Upper lobe of left lung (tissue), 6 donors: ENCODE measurements at regions not wholly inside any gene's neighbourhood (a gene's known extent, or its start where the extent isn't known, plus 50 kb on each side); places are given as distances from the start of the nearest gene placed in this dataset.

ENCODE experiments used
- ATAC-seq, 2 donors: fragments of 200-7000 bp; cut with Tn5 transposase; one replicate each; pipeline ENCODE4 v1.9.1; 2022; ENCODE audit warnings: mild to moderate bottlenecking in 2 of 2, moderate library complexity in 2 of 2; ENCODE audit not compliant: low FRiP score in 2 of 2
- DNase-seq, 2 donors: peaks; one replicate each; pipeline ENCODE4 v3.0.0-alpha.2; 2019 to 2020
- H3K27ac ChIP-seq, 4 donors: fragments of 200-600 bp; sonication (generic); one replicate each; pipeline ENCODE4 v1.5.1; 2016 to 2019
- H3K27me3 ChIP-seq, 4 donors: fragments of 200-600 bp; sonication (generic); one replicate each; pipeline ENCODE4 v1.5.1; 2017 to 2019
- H3K36me3 ChIP-seq, 4 donors: fragments of 200-600 bp; sonication (generic); one replicate each; pipeline ENCODE4 v1.5.1; 2016 to 2019
- H3K4me1 ChIP-seq, 4 donors: fragments of 200-600 bp; sonication (generic); one replicate each; pipeline ENCODE4 v1.5.1; 2018 to 2019
- H3K4me3 ChIP-seq, 4 donors: fragments of 200-600 bp; sonication (generic); one replicate each; pipeline ENCODE4 v1.5.1; 2017 to 2019; ENCODE audit warnings: mild to moderate bottlenecking in 2 of 4, moderate library complexity in 1 of 4
- H3K9me3 ChIP-seq, 4 donors: fragments of 200-600 bp; sonication (generic); one replicate each; pipeline ENCODE4 v1.5.1; 2018 to 2019
- EP300 ChIP-seq, 4 donors: sonication (generic); formaldehyde crosslinking; IDR thresholded peaks; one replicate each; pipeline ENCODE4 v1.5.1; 2017; ENCODE audit warnings: antibody characterized with exemption in 4 of 4, control low read depth in 2 of 4
- POLR2A ChIP-seq, 4 donors: fragments of 450-650 bp; IDR thresholded peaks; one replicate each; pipeline ENCODE4 v1.5.1; 2016 to 2017; ENCODE audit warnings: antibody characterized with exemption in 4 of 4, mild to moderate bottlenecking in 2 of 4
- POLR2AphosphoS5 ChIP-seq, 2 donors: sonication (generic); formaldehyde crosslinking; IDR thresholded peaks; one replicate each; pipeline ENCODE4 v1.5.1; 2017; ENCODE audit warnings: antibody characterized with exemption in 2 of 2
- WGBS, 2 donors: methylation state at CpG; one replicate each; pipeline ENCODE4 v1.1.5; 2017 to 2018; 5-methylcytosine and 5-hydroxymethylcytosine counted together
- TF ChIP-seq, protein P1 (sequence below), 6 experiments: fragments of 450-650 bp in 4 of 6; fragments of 200-600 bp in 2 of 6; sonication (generic) in 2 of 6; IDR thresholded peaks; one replicate each; pipeline ENCODE4 v1.5.1; 2016 to 2019; ENCODE audit warnings: antibody characterized with exemption in 6 of 6
- donor health status: DM: no; HTN: no; CAD: no; lungs with moderate emphysema.
- donor health status: DM: no; HTN: yes; CAD: no; lungs with severe emphysema.

DNA sequence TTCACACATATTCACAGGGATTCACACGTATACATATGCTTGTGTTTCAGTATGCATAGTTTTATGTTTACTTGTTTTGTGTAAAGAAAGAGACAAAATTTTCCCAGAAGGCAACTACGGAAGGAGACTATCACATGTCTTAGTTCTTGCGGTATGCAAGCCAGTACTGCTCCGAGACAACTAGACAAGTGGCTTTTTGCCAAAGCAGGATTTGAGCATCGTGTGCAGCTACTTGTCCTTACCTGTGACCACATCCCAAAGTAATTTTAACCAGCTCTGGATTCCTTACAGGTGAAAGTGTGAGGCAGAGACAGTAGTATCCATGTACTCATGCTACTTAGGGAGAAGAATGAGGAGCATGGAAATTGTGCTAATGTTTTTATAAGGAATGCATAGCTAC is 591.4 kb upstream of the NR2F2 start:
- ATAC-seq (no peak), DNase-seq (no peak)
- H3K36me3 ChIP-seq, result no peaks in the 10 kb centered on the region
- peaks cover 0 to 7% (median 0%) of the 10 kb centered on the region in 4 donors for H3K4me1 ChIP-seq
- H3K27ac ChIP-seq, result no peak overlapping the region
- WGBS, 2 donors, result 77% methylated on average over 5 of the region's 5 CpGs
- no peak overlapping the region for H3K4me3 ChIP-seq
- H3K9me3 ChIP-seq, result no peaks in the 10 kb centered on the region
- no peak for TF ChIP-seq POLR2AphosphoS5 (IDR thresholded peaks at IDR 0.05)
- no peaks in the 10 kb centered on the region for H3K27me3 ChIP-seq

DNA sequence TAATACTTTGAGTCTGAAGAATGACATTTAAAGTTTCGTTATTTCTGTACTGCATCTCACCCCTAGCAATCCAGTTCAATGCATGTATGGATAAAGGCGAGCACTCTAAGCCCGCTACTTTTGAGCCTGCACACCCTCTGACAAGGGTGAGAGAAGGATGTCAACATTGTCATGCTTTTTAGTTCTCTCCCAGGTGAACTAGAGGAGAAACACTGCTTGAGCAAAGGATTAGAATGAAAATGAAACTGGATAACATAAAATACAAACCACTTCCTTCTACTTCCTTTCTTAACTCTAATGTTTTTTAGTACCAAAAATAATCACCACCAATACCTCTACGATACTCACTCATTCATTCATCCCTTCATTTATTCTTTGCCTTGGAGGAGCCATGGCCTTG is 588.7 kb upstream of the NR2F2 start:
- Histone ChIP-seq H3K4me3 (no peak overlapping the region), H3K36me3 (no peaks in the 10 kb centered on the region), H3K4me1 (no peaks in the 10 kb centered on the region), H3K27me3 (no peaks in the 10 kb centered on the region), H3K9me3 (no peaks in the 10 kb centered on the region), H3K27ac (no peak overlapping the region)
- ATAC-seq (no peak), DNase-seq (no peak)
- TF ChIP-seq POLR2A (IDR thresholded peaks at IDR 0.05) (no peak), POLR2AphosphoS5 (IDR thresholded peaks at IDR 0.05) (no peak)
- TF ChIP-seq, protein P1, sequence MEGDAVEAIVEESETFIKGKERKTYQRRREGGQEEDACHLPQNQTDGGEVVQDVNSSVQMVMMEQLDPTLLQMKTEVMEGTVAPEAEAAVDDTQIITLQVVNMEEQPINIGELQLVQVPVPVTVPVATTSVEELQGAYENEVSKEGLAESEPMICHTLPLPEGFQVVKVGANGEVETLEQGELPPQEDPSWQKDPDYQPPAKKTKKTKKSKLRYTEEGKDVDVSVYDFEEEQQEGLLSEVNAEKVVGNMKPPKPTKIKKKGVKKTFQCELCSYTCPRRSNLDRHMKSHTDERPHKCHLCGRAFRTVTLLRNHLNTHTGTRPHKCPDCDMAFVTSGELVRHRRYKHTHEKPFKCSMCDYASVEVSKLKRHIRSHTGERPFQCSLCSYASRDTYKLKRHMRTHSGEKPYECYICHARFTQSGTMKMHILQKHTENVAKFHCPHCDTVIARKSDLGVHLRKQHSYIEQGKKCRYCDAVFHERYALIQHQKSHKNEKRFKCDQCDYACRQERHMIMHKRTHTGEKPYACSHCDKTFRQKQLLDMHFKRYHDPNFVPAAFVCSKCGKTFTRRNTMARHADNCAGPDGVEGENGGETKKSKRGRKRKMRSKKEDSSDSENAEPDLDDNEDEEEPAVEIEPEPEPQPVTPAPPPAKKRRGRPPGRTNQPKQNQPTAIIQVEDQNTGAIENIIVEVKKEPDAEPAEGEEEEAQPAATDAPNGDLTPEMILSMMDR (IDR thresholded peaks at IDR 0.05), result no peak
- 72 to 84% methylated on average over 4 of the region's 4 CpGs for WGBS, 2 donors

DNA sequence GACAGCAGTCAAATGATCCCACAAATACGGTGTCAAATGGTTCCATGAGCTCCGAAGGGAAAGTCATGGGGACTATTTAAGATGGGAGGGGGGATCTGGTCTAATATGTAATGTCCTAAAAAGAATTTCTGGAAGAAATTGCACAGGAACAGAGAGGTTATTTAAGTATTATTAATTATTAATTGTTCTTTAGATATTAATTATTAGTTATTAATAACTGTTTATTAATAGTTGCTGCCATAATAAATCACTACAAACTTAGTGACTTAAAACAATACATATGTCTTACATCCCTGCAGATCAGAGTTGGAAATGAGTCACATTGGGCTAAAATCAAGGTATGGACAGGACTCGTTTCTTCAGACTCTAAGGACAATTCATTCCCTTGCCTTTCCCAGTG is 588.2 kb upstream of the NR2F2 start:
- 90 to 94% methylated on average over 3 of the region's 3 CpGs for WGBS, 2 donors
- H3K4me1 ChIP-seq, result no peaks in the 10 kb centered on the region
- H3K9me3 ChIP-seq, result no peaks in the 10 kb centered on the region
- no peak overlapping the region for H3K4me3 ChIP-seq
- TF ChIP-seq POLR2A (IDR thresholded peaks at IDR 0.05), result no peak
- no peak for TF ChIP-seq EP300 (IDR thresholded peaks at IDR 0.05)
- no peak for TF ChIP-seq POLR2AphosphoS5 (IDR thresholded peaks at IDR 0.05)
- TF ChIP-seq, protein P1 (IDR thresholded peaks at IDR 0.05), result no peak
- no peaks in the 10 kb centered on the region for H3K36me3 ChIP-seq
- DNase-seq (no peak), ATAC-seq (no peak)
- H3K27ac ChIP-seq, result no peak overlapping the region
- H3K27me3 ChIP-seq, result no peaks in the 10 kb centered on the region

DNA sequence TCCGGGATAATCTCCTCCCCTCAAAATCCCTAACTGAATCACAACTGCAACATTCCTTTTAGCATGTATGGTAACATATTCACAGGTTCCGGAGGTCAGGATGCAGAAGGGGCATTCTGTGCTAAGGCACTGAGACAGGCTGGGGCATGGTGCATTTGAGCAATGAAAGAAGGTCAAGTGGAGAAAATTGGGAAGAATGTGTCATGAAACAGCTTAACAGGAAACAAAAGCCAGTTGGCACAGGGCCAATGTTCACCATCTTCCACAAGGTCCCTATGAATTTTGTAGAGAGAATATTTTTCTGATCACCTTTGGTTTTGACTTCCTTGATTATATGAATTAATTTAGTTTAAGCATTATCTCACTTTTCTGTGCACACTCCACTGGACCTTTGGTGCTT is 587.7 kb upstream of the NR2F2 start:
- H3K27ac ChIP-seq, result no peak overlapping the region

DNA sequence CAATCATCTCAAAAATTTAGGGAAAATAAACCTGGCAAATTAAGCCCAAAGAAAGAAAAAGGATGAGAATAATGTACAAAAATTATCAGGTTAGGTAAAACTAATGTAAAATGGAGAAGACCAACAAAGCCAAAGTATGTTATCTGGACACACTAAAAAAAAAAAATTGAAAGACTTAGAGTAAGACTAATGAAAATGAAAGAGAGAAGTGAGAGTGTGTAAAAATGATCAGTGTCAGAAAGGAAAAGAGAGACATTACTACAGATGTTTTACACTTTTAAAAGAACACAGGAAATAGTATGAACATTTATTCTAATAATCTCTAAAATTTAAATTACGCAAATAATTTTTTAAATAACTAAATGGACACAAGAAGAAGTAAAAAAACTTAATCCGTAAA is 573.3 kb upstream of the NR2F2 start:
- DNase-seq, result no peak
- WGBS, 2 donors, result 91 to 92% methylated on average over 2 of the region's 2 CpGs

More for the DNA sequence above, 587.7 kb upstream of the NR2F2 start:
- DNase-seq, result no peak
- TF ChIP-seq EP300 (IDR thresholded peaks at IDR 0.05) (no peak), POLR2AphosphoS5 (IDR thresholded peaks at IDR 0.05) (no peak), POLR2A (IDR thresholded peaks at IDR 0.05) (no peak)
- TF ChIP-seq, protein P1 (IDR thresholded peaks at IDR 0.05), result no peak
- WGBS, 2 donors, result 98% methylated on average over 2 of the region's 2 CpGs
- no peak overlapping the region for H3K4me3 ChIP-seq
- no peaks in the 10 kb centered on the region for H3K27me3 ChIP-seq
- no peak for ATAC-seq
- H3K36me3 ChIP-seq, result no peaks in the 10 kb centered on the region
- H3K9me3 ChIP-seq, result no peaks in the 10 kb centered on the region
- no peaks in the 10 kb centered on the region for H3K4me1 ChIP-seq

More for the DNA sequence above, 573.3 kb upstream of the NR2F2 start:
- TF ChIP-seq, protein P1 (IDR thresholded peaks at IDR 0.05), result no peak
- TF ChIP-seq EP300 (IDR thresholded peaks at IDR 0.05) (no peak), POLR2AphosphoS5 (IDR thresholded peaks at IDR 0.05) (no peak), POLR2A (IDR thresholded peaks at IDR 0.05) (no peak)
- Histone ChIP-seq H3K27me3 (no peaks in the 10 kb centered on the region), H3K36me3 (no peaks in the 10 kb centered on the region), H3K27ac (no peak overlapping the region), H3K9me3 (no peaks in the 10 kb centered on the region), H3K4me3 (no peak overlapping the region), H3K4me1 (no peaks in the 10 kb centered on the region)
- ATAC-seq, result no peak
